GM18517 (cell line): ENCODE measurements at regions not wholly inside any gene's neighbourhood (a gene's known extent, or its start where the extent isn't known, plus 50 kb on each side); places are given as distances from the start of the nearest gene placed in this dataset.

Source experiments
- ATAC-seq: cut with Tn5 transposase; IDR thresholded peaks from one replicate; pipeline ENCODE4 v1.9.1; 2021; ENCODE audit warnings: mild to moderate bottlenecking, moderate library complexity; ENCODE audit not compliant: unreplicated experiment

DNA sequence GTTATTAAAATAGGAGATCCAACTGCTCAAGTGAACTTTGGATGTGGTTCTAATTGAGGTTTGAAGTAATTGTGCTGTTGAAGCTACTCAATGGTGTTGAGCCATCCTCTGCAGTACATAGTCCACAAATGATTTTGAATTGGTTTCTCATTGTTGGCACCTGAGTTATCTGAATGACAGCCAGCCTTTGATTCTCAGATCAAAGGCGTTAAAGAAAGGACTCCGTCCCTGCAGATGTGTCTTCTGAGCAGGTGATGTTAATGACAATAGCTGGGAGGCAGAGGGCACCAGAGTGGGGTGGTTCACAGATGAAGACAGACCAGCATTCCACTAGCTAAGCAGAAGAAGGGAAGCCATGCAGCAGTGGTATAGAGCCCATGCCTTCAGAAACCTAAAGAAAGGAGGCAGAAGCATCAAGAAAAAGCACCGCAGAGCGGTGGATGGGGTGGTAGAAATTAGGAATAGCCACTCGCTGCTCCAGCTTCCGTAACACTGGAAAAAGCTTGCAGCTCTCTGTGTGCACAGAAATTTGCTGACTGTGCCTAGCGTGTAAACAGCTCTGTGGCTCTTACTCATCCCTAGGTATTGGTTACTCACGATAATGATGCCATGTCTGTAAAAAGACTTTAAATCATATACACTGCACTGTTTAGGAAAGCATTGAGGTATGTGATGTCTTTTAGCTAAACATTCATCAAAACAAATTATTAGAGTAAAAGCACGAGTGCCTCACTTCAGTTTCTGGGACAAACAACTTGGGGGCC lies 79.2 kb upstream of the CLCN4 start:
- ATAC-seq, result no peak

DNA sequence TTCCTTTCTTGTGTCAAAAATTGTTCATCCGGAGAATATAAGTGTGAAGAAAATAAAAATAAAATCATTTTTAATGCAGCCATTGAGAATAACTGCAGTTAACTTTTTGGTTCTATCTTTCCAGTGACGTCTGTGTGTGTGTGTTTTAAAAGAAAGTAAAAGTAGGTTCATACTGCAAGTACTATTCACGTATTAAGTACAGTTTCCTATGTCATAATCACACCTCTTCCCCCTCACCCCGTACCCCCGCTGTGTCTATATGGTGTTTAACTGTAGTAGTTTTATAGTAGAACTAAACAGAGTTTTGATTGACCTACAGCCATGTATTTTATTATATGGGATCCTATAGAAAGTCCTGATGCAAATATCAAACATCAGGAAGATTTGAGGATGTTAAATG lies 78.5 kb upstream of the CLCN4 start:
- ATAC-seq, result no peak

DNA sequence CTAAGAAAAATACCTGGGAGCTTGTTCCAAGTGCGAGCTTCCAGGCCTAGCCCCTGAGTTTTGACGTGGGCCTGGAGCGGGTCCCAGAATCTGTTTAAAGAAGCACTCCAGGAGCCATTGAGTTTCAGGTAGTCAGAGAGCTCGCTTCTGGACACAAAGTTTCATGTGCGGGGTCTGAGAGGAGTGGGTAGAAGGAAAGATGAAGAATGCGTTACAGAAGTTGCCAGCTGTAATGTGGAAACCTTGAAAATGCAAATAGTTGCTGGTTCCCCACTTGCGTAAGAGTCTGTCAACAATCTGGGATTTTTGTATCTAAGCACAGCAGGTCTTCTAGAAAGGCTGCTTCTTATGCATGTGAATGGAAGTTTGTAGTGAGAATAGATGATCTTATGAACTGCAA lies 77.5 kb upstream of the CLCN4 start:
- ATAC-seq, result no peak

DNA sequence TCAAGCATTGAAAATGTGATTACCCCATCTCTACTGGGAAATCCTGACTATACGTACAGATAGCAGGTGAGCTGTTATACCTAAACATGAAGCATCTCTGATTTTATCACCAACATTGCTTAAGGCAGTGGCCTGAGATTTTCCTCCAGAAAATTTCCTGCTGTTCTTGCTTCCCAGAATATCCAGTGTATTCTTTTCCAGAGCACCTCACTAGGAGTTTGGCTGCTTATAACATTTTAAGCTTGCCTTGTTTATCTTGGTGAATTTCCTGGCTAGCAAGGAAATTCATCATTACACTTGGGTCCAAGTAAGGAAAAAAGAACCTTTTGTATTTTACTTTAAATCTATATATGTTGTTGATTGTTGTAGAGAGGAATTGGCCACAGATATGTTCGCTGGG lies 73.0 kb upstream of the CLCN4 start:
- ATAC-seq, result no peak

DNA sequence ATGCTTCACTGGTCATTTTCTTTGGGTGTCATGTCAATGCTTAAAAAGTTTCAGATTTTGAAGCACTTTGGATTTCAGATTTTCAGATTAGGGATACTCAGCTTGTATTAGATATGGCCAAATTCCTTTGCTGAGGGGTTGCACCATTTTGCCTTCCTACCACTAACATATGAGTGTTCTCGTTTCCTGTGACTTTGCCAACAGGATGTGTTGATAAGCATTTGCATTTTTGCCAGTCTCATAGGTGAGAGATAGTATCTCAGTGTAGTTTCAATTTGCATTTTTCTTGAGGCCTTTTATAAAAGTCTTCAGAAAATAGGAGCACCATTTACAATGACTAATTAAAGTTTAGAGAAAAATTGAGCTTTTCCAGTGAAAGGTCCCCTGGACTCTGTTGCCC lies 71.6 kb upstream of the CLCN4 start:
- ATAC-seq, result peak; percentile 55

DNA sequence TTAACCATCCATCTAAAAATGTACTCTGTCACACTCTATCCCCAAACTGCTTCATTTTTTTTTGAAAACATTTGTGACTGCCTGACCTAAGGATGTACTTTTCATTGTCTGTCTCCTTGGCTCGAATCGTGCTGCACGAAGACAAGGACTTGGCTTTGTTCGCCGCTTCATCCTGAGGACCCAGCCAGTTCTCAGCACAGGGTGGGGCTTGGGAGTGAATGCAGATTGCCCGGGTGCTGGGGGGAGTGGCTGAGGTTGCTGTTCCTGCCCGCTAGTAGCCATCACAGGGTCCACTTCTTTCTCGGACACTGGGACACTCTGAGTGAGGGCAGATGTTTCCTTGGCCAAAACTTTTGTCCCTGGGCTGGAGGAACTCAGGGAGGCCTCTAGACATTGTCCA lies 70.1 kb upstream of the CLCN4 start:
- no peak for ATAC-seq

DNA sequence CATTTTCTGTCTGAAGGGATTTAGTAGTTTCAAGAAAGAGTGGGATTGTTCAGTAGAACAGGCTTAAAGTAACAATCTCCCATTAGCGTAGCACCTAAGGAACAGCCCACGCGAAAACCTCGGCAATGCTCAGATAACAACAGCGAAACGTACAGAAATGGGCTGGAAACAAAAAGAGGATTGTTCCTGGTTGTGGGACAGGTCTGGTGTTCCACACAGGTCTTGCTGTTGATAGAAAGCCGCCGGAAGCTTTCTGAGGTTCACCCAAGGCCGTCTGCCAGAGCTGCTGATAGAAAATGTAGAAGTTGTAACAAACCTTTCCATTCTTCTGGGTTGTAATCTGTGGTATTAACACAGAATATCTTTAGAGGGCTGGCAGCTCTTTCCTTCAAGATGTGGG lies 69.4 kb upstream of the CLCN4 start:
- no peak for ATAC-seq

- ATAC-seq, result no peak
Measured at GRCh38 chrX:10089378-10089795, 67.4 kb upstream of the CLCN4 start.

GRCh38 chrX:10090319-10090718 lies 66.5 kb upstream of the CLCN4 start:
- ATAC-seq, result no peak

- ATAC-seq, result no peak
Measured at GRCh38 chrX:10095246-10095645, 61.5 kb upstream of the CLCN4 start.

DNA sequence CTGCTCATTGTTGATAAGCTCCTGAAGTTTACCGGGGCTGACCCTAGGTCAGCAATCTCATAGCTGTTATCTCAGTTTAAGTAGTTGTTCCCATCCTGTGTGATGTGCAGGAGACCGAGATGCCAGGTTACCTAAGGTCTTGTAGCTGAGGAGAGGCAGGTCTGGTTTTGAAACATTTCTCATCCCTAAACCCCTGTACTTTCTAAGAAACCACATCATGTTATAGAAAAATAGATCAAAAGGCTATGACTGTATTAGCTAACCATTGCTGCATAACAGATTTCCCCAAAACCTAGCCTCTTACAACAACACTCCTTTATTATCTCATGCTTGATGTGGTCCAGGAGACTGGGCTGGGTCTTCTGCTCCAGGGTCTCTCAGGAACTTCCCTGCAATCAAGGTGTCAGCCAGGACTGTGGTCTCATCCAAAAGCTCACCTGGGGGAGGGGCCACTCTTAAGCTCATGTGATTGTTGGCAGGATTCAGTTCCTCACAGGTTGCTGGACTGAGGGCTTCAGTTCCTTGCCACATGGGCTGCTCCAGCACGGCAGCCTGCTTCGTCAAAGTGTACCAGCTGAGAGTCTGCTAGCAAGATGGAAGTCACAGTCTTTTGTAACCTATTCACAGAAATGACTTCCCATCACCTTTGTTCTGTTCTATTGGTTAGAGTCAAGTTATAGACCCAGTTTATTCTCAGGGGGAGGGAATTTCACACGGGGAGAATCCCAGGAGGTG lies 60.9 kb upstream of the CLCN4 start:
- ATAC-seq, result no peak

- peak; percentile 80 for ATAC-seq
Measured at GRCh38 chrX:10098270-10098713, 58.5 kb upstream of the CLCN4 start.

DNA sequence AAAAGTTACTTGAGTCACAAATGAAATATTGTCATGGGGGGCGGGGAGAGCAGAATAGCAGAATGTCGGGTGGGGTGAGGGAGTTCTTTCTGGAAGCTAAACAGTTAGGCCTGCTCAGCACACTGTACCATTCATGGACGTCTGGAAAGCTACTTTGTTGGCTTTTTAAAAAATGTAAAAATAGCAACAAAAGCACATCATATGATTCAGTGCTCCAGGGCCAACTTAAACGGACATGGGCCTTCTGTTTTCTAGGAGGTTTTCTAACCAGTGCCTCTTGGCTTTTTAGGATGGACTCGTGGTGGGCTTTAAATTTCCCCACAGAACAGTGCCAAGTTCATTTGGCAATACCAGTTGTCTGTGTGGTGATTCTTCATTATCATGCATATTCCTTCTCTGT lies 57.4 kb upstream of the CLCN4 start:
- no peak for ATAC-seq

DNA sequence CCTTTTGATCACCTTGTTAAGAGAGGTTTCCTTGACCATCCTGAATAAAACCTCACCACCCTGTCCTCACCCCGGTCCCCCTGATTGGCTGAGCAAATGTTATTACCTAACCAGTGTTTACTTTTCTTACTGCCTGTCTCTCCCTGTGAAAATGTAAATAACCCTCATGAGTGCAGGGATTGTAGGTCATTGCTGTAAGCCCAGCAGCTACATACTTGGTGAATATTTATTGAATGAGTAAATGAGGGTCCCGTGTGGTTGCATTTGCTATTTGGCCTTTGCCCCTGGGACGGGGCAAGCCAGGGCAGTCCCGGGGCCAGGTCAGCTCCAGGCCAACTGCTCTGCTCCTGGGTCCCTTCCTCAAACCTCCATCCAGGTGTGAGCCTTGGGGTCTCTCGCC lies 55.5 kb upstream of the CLCN4 start:
- ATAC-seq, result no peak

DNA sequence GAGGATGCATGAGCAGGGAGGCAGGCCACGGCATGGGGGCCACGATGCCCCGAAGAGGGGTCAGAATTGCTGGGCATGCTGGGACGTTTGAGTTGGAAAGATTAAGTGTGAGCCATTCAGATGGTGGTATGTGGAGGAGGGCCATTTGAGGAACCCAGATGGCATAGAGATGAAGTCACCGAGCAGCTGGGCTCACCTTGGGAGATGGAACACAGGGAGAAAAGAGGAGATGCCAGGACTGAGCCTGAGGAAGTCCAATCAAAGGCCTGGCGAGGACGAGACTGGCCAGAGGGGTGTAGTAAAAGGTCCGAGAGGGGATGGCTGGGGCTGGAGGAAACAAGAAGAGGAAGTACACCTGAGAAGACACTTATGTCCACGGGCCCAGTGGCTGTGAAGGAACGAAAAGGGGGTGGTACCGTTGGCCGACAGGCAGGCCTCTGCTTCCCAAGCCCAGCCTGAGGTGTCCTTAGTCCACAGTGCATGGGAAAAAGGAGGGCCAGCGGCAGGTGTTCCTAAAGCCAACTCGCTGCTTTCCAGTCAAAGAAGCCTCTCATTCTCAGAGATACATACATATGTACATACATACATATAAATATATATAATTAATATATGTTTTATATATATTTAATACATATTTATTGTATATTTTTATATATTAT lies 54.6 kb upstream of the CLCN4 start:
- no peak for ATAC-seq

DNA sequence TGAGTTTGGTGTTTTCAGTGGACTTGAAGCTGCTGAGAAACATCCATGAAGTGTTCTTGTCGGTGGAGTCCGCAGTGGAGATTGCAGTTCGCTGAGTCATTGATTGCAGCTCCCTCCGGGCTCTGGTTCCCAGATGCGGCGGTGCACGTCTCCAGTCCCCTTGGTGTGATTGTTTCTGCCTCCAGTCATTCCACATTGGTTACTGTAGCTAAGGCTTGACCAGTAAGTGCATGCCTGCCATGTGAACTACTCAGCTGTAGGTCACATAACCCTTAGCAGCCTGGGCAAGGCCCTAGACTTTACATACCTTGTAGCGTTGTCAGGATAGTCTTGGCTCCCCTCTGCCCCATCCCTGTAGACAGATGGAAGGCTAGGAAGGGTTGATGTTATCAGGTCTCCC lies 53.8 kb upstream of the CLCN4 start:
- no peak for ATAC-seq

- no peak for ATAC-seq
Measured at GRCh38 chrX:10104958-10105658, 51.7 kb upstream of the CLCN4 start.

- peak; percentile 57 for ATAC-seq
Measured at GRCh38 chrX:10106806-10107205, 50.0 kb upstream of the CLCN4 start.
